GM12878 (cell line): ENCODE measurements at regions not wholly inside any gene's neighbourhood (a gene's known extent, or its start where the extent isn't known, plus 50 kb on each side); places are given as distances from the start of the nearest gene placed in this dataset.

Experiments used
- ATAC-seq: fragments of 200-7000 bp; cut with Tn5 transposase; 3 replicates; pipeline ENCODE4 v1.9.1; 2020; ENCODE audit warnings: mild to moderate bottlenecking, moderate library complexity
- BruUV-seq: library from RNA; stranded (reverse); fragments of 400-500 nt; replicated peaks from 2 replicates; lab custom pipeline; 2021; lab: Mats Ljungman, UMichigan
- CTCF ChIA-PET: fragments of 300-600 bp; sonication (Branson Sonifier 250); formaldehyde crosslinking; extraction: SDS; loops from one replicate; lab custom pipeline; 2021; ENCODE audit warnings: inconsistent platforms; lab: Yijun Ruan, JAX
- POLR2A ChIA-PET: fragments of 350-600 bp; formaldehyde crosslinking; extraction: SDS; loops from one replicate; lab custom pipeline; 2021; ENCODE audit warnings: inconsistent platforms; lab: Charles Lee
- RAD21 ChIA-PET: fragments of 300-600 bp; sonication (Branson Sonifier 250); formaldehyde crosslinking; loops from one replicate; lab custom pipeline; 2023; ENCODE audit warnings: antibody characterized with exemption; ENCODE audit not compliant: unreplicated experiment; lab: Charles Lee
- SMC1A ChIA-PET: fragments of 300-600 bp; sonication (Branson Sonifier 250); formaldehyde crosslinking; loops from one replicate; lab custom pipeline; 2023; ENCODE audit not compliant: unreplicated experiment, uncharacterized antibody; lab: Charles Lee
- DNase-seq: peaks from one replicate; pipeline ENCODE4 v3.0.0-alpha.2; 2011; ENCODE audit warnings: low read depth, low spot score
- FAIRE-seq: peaks from 3 replicates; lab custom pipeline; 2011; peaks lifted over from hg19 to GRCh38; lab: Jason Lieb, UNC
- H2AFZ ChIP-seq: 2 replicates; pipeline ENCODE4 v1.6.0; 2011; ENCODE audit warnings: low read depth, low read length, control low read depth; ENCODE audit not compliant: control insufficient read depth
- H3K27ac ChIP-seq: 2 replicates; pipeline ENCODE4 v1.5.1; 2011; ENCODE audit warnings: control low read depth; ENCODE audit not compliant: control insufficient read depth, insufficient read depth
- H3K27me3 ChIP-seq, 2 experiments: replicated peaks in 1 of 2; 2 replicates each; pipeline versions ENCODE4 v1.6.0 to v1.6.1; 2011; ENCODE audit warnings: low read length in 1 of 2; ENCODE audit not compliant: control insufficient read depth in 2 of 2, insufficient read depth in 2 of 2
- H3K36me3 ChIP-seq, 2 experiments: 2 replicates each; pipeline ENCODE4 v1.5.1; 2011; ENCODE audit warnings: low read length in 1 of 2; ENCODE audit not compliant: control insufficient read depth in 2 of 2, insufficient read depth in 2 of 2
- H3K4me1 ChIP-seq: 2 replicates; pipeline ENCODE4 v1.6.1; 2011; ENCODE audit warnings: mild to moderate bottlenecking, low read length, moderate library complexity, mixed read lengths; ENCODE audit not compliant: control insufficient read depth, insufficient read depth
- H3K4me2 ChIP-seq: 2 replicates; pipeline ENCODE4 v1.6.0; 2011; ENCODE audit warnings: control low read depth; ENCODE audit not compliant: control insufficient read depth, insufficient read depth
- H3K4me3 ChIP-seq: fragments of 200-600 bp; sonication (generic); 2 replicates; pipeline ENCODE4 v1.5.1; 2016
- H3K79me2 ChIP-seq: 2 replicates; pipeline ENCODE4 v1.6.0; 2011; ENCODE audit warnings: low read length; ENCODE audit not compliant: control insufficient read depth, insufficient read depth
- H3K9ac ChIP-seq: 2 replicates; pipeline ENCODE4 v1.8.0; 2011; ENCODE audit warnings: low read length, control low read depth, mixed read lengths; ENCODE audit not compliant: control insufficient read depth, insufficient read depth
- H3K9me3 ChIP-seq: replicated peaks from 3 replicates; pipeline ENCODE4 v1.5.1; 2011; ENCODE audit warnings: mild to moderate bottlenecking, low read length; ENCODE audit not compliant: control insufficient read depth, insufficient read depth
- H4K20me1 ChIP-seq: 2 replicates; pipeline ENCODE4 v1.6.0; 2011; ENCODE audit not compliant: control insufficient read depth, insufficient read depth
- ATF2 ChIP-seq: IDR thresholded peaks from 2 replicates; pipeline ENCODE4 v1.6.1; 2012; ENCODE audit warnings: low read length, inconsistent platforms
- CBX5 ChIP-seq: sonication (generic); IDR thresholded peaks from 2 replicates; pipeline ENCODE4 v1.6.1; 2016; ENCODE audit warnings: low read depth, moderate library complexity, mild to moderate bottlenecking, inconsistent platforms
- CUX1 ChIP-seq: IDR thresholded peaks from 2 replicates; pipeline ENCODE4 v1.6.1; 2012; ENCODE audit warnings: improper control_type of control experiment, low read depth, low read length; ENCODE audit not compliant: insufficient replicate concordance
- FOS ChIP-seq: IDR thresholded peaks from 3 replicates; pipeline ENCODE4 v1.6.1; 2011; ENCODE audit warnings: borderline replicate concordance; ENCODE audit not compliant: insufficient read length; ENCODE audit errors: extremely low read depth
- IRF5 ChIP-seq: fragments of 450-650 bp; IDR thresholded peaks from 2 replicates; pipeline ENCODE4 v1.6.1; 2017; ENCODE audit warnings: borderline replicate concordance
- MYC ChIP-seq: IDR thresholded peaks from 2 replicates; pipeline ENCODE4 v1.6.1; 2011; ENCODE audit warnings: mild to moderate bottlenecking, low read length, moderate library complexity, inconsistent platforms; ENCODE audit not compliant: insufficient read depth, insufficient replicate concordance, insufficient read length, severe bottlenecking
- NBN ChIP-seq: fragments of 450-650 bp; IDR thresholded peaks from 2 replicates; pipeline ENCODE4 v1.6.1; 2016
- POU2F2 ChIP-seq: IDR thresholded peaks from 3 replicates; pipeline ENCODE4 v1.6.1; 2011; ENCODE audit warnings: low read depth, mild to moderate bottlenecking, low read length, borderline replicate concordance
- RB1 ChIP-seq: fragments of 450-650 bp; formaldehyde crosslinking; IDR thresholded peaks from 2 replicates; pipeline ENCODE4 v1.6.1; 2017; ENCODE audit warnings: mild to moderate bottlenecking, borderline replicate concordance
- SMC3 ChIP-seq: IDR thresholded peaks from 2 replicates; pipeline ENCODE4 v1.6.1; 2011; ENCODE audit warnings: low read length, improper control_type of control experiment, borderline replicate concordance
- TBL1XR1 ChIP-seq: IDR thresholded peaks from 2 replicates; pipeline ENCODE4 v1.6.1; 2012; ENCODE audit warnings: low read depth, low read length, improper control_type of control experiment
- ZBTB11 ChIP-seq: fragments of 450-650 bp; formaldehyde crosslinking; IDR thresholded peaks from 2 replicates; pipeline ENCODE4 v1.5.0; 2022; ENCODE audit warnings: mild to moderate bottlenecking, missing genetic modification characterization
- WGBS: methylation state at CpG from one replicate; pipeline ENCODE4 v1.1.6; 2016; ENCODE audit warnings: low lambda C conversion rate; ENCODE audit not compliant: insufficient replicate concordance, insufficient coverage; ENCODE audit errors: missing lambda C conversion rate; 5-methylcytosine and 5-hydroxymethylcytosine counted together
- in situ Hi-C: fragments of 300-500 bp; cut with MboI; formaldehyde crosslinking; loops from 9 replicates; pipeline ENCODE4 v1.14.3; 2018; ENCODE audit warnings: mixed read lengths
- intact Hi-C: fragments of 100-400 bp; cut with micrococcal nuclease; formaldehyde crosslinking; loops from one replicate; pipeline ENCODE4 v1.14.2; 2022; ENCODE audit not compliant: unreplicated experiment

GRCh38 chrX:45306794-45307193 lies 106.1 kb upstream of the DIPK2B start (continued):
- TF ChIP-seq MYC: no peak
- TF ChIP-seq POU2F2: no peak
- no peak for TF ChIP-seq RB1

GRCh38 chrX:45300638-45301037 lies 100.0 kb upstream of the DIPK2B start:
- RAD21 ChIA-PET: no interaction called here
- TF ChIP-seq ATF2 (no peak), FOS (no peak), TBL1XR1 (no peak), ZBTB11 (CRISPR knock-in tag) (no peak), NBN (no peak), CBX5 (no peak), IRF5 (no peak), CUX1 (no peak), SMC3 (no peak)
- FAIRE-seq (no peak), DNase-seq (no peak), ATAC-seq (no peak)
- no peaks in the 10 kb centered on the region for H3K4me1 ChIP-seq
- CTCF ChIA-PET: no interaction called here
- 44% methylated on average over 2 of the region's 2 CpGs for WGBS
- no peaks in the 10 kb centered on the region for H3K9me3 ChIP-seq
- in situ Hi-C loops (no loop called here), intact Hi-C loops (no loop called here)
- H3K79me2 ChIP-seq: no peaks in the 10 kb centered on the region
- H3K4me3 ChIP-seq: no peak overlapping the region
- no peak overlapping the region for H3K4me2 ChIP-seq
- H3K27me3 ChIP-seq: no peaks in the 10 kb centered on the region
- POLR2A ChIA-PET: no interaction called here
- no TSS peak for BruUV-seq
- H3K9ac ChIP-seq: no peak overlapping the region
- H4K20me1 ChIP-seq: no peaks in the 10 kb centered on the region
- H2AFZ ChIP-seq: no peak overlapping the region
- H3K36me3 ChIP-seq: no peaks in the 10 kb centered on the region
- H3K27ac ChIP-seq: no peak overlapping the region
- SMC1A ChIA-PET: interaction anchor here (1.4 kb wide), 1 partner anchor 10 kb away, joined by 3 read pairs; no protein-coding TSS in a partner anchor
